HEK293T (cell line): ENCODE measurements at regions not wholly inside any gene's neighbourhood (a gene's known extent, or its start where the extent isn't known, plus 50 kb on each side); places are given as distances from the start of the nearest gene placed in this dataset.

Experiments used
- ARNT ChIP-seq: fragments of 450-650 bp; IDR thresholded peaks from 2 replicates; pipeline ENCODE4 v1.6.1; 2017; ENCODE audit warnings: mild to moderate bottlenecking
- BHLHE40 ChIP-seq: fragments of 450-650 bp; IDR thresholded peaks from 2 replicates; pipeline ENCODE4 v1.6.1; 2016; ENCODE audit warnings: mild to moderate bottlenecking, moderate library complexity, borderline replicate concordance
- FOXK2 ChIP-seq: fragments of 450-650 bp; IDR thresholded peaks from 2 replicates; pipeline ENCODE4 v1.6.1; 2016; ENCODE audit warnings: mild to moderate bottlenecking
- FOXM1 ChIP-seq: fragments of 450-650 bp; IDR thresholded peaks from 2 replicates; pipeline ENCODE4 v1.6.1; 2017; ENCODE audit warnings: mild to moderate bottlenecking, borderline replicate concordance
- HDGF ChIP-seq: fragments of 450-650 bp; IDR thresholded peaks from 2 replicates; pipeline ENCODE4 v1.6.1; 2017; ENCODE audit warnings: antibody characterized with exemption, borderline replicate concordance
- L3MBTL2 ChIP-seq: fragments of 450-650 bp; conservative IDR thresholded peaks from 2 replicates; pipeline ENCODE4 v1.6.1; 2016; ENCODE audit warnings: mild to moderate bottlenecking
- SP1 ChIP-seq: fragments of 450-650 bp; IDR thresholded peaks from 2 replicates; pipeline ENCODE4 v1.6.1; 2017
- SUZ12 ChIP-seq: fragments of 450-650 bp; IDR thresholded peaks from 2 replicates; pipeline ENCODE4 v1.6.1; 2016; ENCODE audit warnings: mild to moderate bottlenecking

- TF ChIP-seq FOXM1 = no peak
- no peak for TF ChIP-seq SP1
- no peak for TF ChIP-seq BHLHE40
- TF ChIP-seq HDGF = no peak
- no peak for TF ChIP-seq L3MBTL2
- no peak for TF ChIP-seq ARNT
- no peak for TF ChIP-seq FOXK2
- no peak for TF ChIP-seq SUZ12
These were observed 193.4 kb downstream of the ATG4C start for GRCh38 chr1:62977366-62977765.
